ENCODE measurements at regions not wholly inside any gene's neighbourhood (a gene's known extent, or its start where the extent isn't known, plus 50 kb on each side); places are given as distances from the start of the nearest gene placed in this dataset.

DNA sequence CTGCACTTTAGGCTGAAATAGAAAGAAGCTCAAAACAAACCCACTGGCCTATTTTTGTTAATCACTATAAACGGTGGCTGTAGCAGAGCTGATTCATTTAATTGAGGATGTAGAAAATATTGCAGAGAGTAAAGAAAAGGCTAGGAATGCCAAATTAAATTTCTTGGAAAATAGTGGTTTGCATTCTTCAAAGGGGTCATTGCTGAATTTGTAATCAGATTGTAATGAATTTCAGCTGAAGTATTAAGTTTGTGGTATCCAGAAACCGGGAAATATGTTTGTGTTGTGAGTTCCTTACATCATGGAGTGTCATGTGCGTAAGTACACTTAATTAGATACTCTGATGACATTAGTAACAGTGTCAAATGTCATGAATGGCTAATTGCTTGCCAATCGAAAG lies 203.0 kb downstream of the SAMD5 start:
- in situ Hi-C loops (cut with MboI; ENCODE audit: low sequenced_read_pairs) = no loop called here

- in situ Hi-C loops (cut with MboI; ENCODE audit: low sequenced_read_pairs) = no loop called here
These were observed 204.4 kb downstream of the SAMD5 start for GRCh38 chr6:147712841-147713240.

DNA sequence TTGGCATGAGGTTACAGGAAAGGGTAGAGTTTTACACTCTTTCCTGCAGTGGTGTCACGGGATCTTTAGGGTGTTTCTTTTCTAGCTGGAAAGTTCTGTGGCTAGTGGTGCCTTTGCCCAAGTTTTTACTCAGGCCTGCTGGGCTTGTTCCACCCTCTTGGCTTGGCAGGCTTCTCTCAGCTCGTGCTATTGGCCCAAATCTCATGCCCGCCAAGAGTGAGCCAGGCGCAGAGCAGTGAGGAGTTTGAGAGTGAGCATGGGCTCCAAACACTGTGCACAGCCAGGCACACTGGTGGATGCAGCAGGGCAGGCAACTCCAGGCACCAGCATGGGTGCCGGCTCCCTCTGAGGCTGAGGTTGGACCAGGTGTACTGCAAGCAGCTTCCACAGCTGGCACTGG lies 206.5 kb downstream of the SAMD5 start:
- in situ Hi-C loops (cut with MboI; ENCODE audit: low sequenced_read_pairs) = no loop called here

DNA sequence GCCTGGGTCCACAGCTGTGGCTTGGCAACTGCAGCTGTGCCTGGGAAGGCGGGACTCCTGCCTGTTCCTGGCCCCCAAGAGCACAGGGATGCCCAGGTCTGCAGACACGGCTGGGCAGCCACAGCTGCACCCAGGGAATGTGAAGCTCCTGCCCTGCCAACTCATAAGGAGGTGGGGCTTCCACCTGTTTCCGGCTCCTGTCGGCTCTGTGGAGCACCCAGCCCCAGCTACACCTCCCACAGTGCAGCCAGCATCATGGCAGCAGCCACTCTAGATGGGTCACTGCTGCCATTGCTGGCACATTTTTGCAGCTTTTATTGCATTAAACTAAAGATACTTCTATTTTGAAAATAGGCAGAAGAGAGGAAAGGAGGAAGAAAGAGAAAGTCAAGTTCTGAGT lies 207.9 kb downstream of the SAMD5 start:
- in situ Hi-C loops (cut with MboI; ENCODE audit: low sequenced_read_pairs) = no loop called here

DNA sequence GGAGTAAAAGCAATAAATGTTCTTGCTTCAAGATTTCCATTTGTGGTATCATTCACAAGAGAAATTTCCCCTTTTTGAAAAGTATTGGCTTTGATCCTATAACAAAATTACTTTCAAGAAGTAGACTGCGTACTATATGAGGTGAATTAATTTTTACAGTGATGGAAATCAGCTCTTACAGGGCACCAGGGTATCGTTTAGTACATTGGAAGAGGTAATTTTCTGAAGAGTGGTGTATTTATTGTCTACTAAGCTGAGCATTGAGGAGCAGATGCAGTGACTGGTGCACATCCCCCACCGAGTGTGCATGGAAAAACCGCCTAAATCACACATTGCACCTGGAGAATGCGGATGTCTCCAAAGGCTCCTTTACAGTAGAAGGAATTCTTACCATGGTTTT lies 209.5 kb downstream of the SAMD5 start:
- in situ Hi-C loops (cut with MboI; ENCODE audit: low sequenced_read_pairs) = no loop called here

- in situ Hi-C loops (cut with MboI; ENCODE audit: low sequenced_read_pairs) = no loop called here
These were observed 213.7 kb downstream of the SAMD5 start for GRCh38 chr6:147722158-147722557.

DNA sequence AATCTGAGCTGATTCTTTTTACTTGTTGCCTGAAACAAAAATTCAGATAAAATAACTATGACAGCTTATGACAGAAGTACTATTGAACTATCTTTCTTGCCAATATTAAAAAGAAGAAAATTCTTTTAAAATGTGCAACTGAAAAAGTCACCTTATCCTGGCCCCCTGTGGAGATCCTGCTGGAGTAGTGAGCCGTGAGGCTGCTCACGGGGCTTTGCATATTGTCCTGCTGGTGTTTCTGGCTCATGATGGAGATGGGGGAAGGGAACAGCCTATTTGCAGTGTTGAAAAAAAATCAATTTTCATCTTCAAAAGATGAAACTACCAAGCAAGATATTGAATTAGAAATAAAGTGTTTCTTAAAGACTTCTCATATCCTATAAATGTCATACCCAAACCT lies 216.0 kb downstream of the SAMD5 start:
- in situ Hi-C loops (cut with MboI; ENCODE audit: low sequenced_read_pairs) = no loop called here

- in situ Hi-C loops (cut with MboI; ENCODE audit: low sequenced_read_pairs) = no loop called here
These were observed 217.9 kb downstream of the SAMD5 start for GRCh38 chr6:147726342-147726741.

- in situ Hi-C loops (cut with MboI; ENCODE audit: low sequenced_read_pairs) = no loop called here
These were observed 220.4 kb downstream of the SAMD5 start for GRCh38 chr6:147728903-147729302.

DNA sequence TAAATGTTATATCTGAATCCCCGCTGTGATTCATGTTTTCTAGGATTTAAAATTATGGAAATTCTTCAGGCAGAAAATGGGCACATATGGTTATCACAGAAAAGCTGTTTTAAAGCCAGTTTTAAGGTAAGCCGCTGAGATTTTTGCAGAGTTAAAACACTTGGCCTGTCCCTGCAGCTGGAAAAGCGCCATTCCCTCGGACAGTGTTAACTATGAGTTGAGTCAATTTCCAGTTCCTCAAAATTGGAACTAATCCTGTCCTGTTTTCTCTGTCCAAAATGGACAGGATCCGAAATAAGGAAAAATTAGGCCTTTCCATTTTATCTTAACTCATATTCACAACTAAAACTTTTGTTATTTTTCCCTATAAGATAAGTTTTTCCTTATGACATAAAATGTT lies 225.2 kb downstream of the SAMD5 start:
- in situ Hi-C loops (cut with MboI; ENCODE audit: low sequenced_read_pairs) = no loop called here

- in situ Hi-C loops (cut with MboI; ENCODE audit: low sequenced_read_pairs) = no loop called here
These were observed 225.7 kb downstream of the SAMD5 start for GRCh38 chr6:147734151-147734550.

- in situ Hi-C loops (cut with MboI; ENCODE audit: low sequenced_read_pairs) = no loop called here
These were observed 227.4 kb downstream of the SAMD5 start for GRCh38 chr6:147735924-147736323.

DNA sequence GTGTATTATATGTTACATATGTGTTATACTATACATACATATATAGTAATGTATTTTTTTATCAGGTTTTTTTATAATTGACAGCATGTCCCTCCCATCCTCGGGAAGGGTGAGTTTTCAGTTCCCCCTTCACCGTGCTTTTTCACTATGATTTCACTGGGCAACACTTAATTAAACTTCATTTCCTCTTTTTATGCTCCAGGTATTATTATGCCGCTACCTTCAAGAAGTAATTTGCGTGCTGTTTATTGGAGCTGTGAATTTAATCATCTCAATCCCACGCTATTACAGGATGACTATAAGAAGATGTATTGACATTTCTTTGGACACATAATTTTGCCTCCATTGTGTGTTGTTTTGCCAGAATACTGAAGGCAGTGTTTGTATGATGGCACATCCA lies 228.6 kb downstream of the SAMD5 start:
- in situ Hi-C loops (cut with MboI; ENCODE audit: low sequenced_read_pairs) = no loop called here

- in situ Hi-C loops (cut with MboI; ENCODE audit: low sequenced_read_pairs) = no loop called here
These were observed 229.6 kb downstream of the SAMD5 start for GRCh38 chr6:147738099-147738498.

DNA sequence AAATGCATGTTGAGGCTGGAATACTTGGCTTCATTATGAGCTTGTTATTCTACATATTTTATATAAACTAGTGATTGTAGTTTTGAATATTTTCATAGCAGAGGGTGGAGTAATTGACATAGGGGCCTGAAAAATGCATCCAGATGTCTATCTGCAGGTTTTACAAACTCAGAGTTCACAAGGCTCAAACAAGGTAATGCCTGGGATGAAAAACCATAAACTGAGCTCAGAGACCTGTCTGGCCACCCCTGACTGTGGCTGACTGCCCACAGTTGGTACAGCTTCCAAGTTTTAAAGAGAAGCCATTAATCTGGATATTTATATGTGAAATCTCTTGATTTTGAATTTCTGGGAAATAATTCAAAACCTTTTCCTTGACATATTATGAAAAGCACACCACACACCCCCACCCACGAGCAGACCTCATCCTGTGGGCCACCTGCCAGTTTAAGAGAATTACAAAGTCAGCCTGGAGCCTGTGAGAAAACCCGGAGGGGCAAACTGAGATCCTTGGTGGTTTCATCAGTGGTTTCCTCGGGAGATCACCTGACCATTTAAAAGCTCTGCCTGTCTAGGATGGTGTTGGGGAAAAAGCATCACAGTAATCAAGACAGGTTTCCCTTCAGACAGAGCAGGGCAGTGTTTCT lies 230.1 kb downstream of the SAMD5 start:
- in situ Hi-C loops (cut with MboI; ENCODE audit: low sequenced_read_pairs) = no loop called here

DNA sequence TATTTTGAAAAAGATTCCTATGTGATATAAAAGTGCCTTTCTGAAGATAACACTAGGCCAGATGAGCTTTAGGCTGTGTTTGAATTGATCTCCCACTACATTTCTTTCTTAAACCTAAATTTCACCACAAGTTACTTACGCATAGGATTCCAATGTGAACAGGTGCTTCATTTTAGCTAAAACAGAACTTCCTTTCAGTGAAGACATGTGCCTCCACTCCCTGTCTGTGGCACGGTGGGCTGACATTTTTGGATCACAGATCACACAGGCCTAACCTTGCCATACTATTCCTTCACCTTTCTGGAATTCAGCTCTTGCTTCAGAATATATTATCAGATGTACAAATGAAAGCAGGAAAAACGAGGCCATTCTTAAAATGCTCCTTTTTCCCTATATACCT lies 231.8 kb downstream of the SAMD5 start:
- in situ Hi-C loops (cut with MboI; ENCODE audit: low sequenced_read_pairs) = no loop called here

GRCh38 chr6:147740916-147741315 lies 232.4 kb downstream of the SAMD5 start:
- in situ Hi-C loops (cut with MboI; ENCODE audit: low sequenced_read_pairs) = no loop called here

GRCh38 chr6:147741389-147741788 lies 232.9 kb downstream of the SAMD5 start:
- in situ Hi-C loops (cut with MboI; ENCODE audit: low sequenced_read_pairs) = no loop called here

DNA sequence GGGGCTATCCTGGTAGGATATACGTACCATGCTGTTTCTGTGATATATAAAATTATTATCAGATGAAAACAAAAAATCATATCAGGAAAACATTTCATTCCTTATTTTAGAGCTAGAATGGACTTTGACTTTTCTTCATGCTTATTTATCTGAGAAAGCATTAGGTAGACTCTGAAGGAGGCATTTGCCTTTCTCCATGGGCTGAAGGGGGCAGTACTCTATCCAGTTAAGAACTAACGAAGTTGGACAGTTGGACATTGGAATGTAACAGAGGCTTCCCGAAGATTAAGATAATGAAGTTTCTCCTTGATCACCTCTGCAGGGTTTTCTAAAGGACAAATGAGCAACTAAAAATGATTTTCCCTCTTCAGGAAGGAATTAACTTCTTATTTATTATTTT lies 233.9 kb downstream of the SAMD5 start:
- in situ Hi-C loops (cut with MboI; ENCODE audit: low sequenced_read_pairs) = no loop called here

DNA sequence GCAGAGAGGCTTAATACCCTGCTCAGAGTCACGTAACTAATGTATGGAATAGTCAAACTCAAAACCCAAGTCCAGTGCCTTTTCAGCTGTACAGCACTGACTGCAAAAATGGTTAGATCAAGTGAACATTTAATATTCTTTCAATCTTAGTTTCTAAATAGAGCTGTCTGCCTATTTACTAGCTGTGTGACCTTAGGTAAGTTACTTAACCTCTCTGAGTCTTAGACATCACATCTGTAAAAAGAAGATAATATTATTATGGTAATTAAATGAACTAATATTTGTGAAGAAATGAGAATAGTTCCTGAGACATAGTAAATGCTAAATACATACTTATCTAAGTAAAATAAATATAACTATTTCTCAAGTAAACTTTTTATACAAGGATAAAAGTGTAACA lies 235.5 kb downstream of the SAMD5 start:
- in situ Hi-C loops (cut with MboI; ENCODE audit: low sequenced_read_pairs) = no loop called here

DNA sequence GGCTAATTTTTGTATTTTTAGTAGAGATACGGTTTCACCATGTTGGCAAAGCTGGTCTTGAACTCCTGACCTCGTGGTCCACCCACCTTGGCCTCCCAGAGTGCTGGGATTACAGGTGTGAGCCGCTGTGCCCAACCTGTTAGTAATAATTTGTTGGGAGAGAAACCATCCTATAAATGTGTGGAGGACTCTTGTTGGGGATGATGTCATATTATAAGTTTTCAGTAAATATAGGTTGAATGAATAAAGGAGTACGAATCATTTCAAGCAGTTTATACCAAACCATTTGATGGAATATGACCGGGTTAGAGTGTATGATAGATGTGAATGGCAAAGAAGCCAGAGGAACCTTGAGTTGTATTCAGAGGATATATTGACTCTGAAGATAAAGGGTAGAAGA lies 240.8 kb downstream of the SAMD5 start:
- in situ Hi-C loops (cut with MboI; ENCODE audit: low sequenced_read_pairs) = no loop called here

DNA sequence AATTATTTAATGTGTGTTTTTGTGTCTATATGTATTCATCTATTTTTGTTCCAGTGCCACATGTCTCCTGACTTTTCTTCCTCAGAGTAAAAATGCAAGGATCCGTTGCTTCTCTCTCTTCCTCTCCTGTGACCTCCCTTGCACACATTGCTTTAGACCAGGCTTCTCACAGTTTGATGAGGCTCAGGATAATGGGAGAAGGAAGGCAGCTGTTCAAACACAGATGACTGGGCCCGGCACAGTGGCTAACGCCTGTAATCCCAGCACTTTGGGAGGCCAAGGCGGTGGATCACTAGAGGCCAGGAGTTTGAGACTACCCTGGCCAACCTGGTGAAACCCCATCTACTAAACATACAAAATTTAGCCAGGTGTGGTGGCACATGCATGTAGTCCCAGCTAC lies 241.9 kb downstream of the SAMD5 start:
- in situ Hi-C loops (cut with MboI; ENCODE audit: low sequenced_read_pairs) = no loop called here

- in situ Hi-C loops (cut with MboI; ENCODE audit: low sequenced_read_pairs) = no loop called here
These were observed 242.7 kb downstream of the SAMD5 start for GRCh38 chr6:147751232-147751631.

Data from HL-60/S4 (cell line).